ENCODE measurements at regions not wholly inside any gene's neighbourhood (a gene's known extent, or its start where the extent isn't known, plus 50 kb on each side); places are given as distances from the start of the nearest gene placed in this dataset.
"Not testable (repeated sequence)": the region's sequence is repeated elsewhere in the genome, so short reads cannot be mapped to it uniquely, and the experiment has no call there.

- TF ChIP-seq, protein P1, sequence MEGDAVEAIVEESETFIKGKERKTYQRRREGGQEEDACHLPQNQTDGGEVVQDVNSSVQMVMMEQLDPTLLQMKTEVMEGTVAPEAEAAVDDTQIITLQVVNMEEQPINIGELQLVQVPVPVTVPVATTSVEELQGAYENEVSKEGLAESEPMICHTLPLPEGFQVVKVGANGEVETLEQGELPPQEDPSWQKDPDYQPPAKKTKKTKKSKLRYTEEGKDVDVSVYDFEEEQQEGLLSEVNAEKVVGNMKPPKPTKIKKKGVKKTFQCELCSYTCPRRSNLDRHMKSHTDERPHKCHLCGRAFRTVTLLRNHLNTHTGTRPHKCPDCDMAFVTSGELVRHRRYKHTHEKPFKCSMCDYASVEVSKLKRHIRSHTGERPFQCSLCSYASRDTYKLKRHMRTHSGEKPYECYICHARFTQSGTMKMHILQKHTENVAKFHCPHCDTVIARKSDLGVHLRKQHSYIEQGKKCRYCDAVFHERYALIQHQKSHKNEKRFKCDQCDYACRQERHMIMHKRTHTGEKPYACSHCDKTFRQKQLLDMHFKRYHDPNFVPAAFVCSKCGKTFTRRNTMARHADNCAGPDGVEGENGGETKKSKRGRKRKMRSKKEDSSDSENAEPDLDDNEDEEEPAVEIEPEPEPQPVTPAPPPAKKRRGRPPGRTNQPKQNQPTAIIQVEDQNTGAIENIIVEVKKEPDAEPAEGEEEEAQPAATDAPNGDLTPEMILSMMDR (IDR thresholded peaks at IDR 0.05; ENCODE audit: control extremely low read depth, extremely low read depth, low read depth, missing control alignments) = no peak
- CTCF ChIA-PET = interaction anchor here (0.8 to 1.8 kb wide), 3 partner anchors 9 to 175 kb away, joined by 3 to 5 read pairs (median 3); no protein-coding TSS in a partner anchor
- no peak for DNase-seq (ENCODE audit: extremely low spot score)
- POLR2A ChIA-PET = no interaction called here
Observed at GRCh38 chr5:116772152-116772501, 197.5 kb upstream of the SEMA6A start.

- CTCF ChIA-PET = interaction anchor here (1.1 to 1.2 kb wide), 2 partner anchors 89 to 176 kb away, joined by 3 read pairs; no protein-coding TSS in a partner anchor
- TF ChIP-seq, protein P1 (IDR thresholded peaks at IDR 0.05; ENCODE audit: control extremely low read depth, extremely low read depth, low read depth, missing control alignments) = no peak
- no peak for DNase-seq (ENCODE audit: extremely low spot score)
- POLR2A ChIA-PET = no interaction called here
Observed at GRCh38 chr5:116771466-116772151, 197.0 kb upstream of the SEMA6A start.

DNA sequence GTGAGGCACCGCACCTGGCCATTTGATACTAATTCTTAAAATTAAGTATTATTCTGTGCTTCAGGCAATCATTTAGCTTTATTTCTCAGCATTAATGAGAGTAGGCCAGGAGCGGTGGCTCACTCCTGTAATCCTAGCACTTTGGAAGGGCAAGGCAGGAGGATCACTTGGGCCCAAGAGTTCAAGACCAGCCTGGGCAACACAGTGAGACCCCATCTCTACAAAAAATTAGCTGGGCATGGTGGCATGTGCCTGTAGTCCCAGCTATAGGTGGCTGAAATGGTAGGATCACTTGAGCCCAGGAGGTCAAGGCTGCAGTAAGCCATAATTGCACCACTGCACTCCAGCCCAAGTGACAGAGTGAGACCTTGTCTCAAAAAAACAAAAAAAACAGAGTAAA is 195.3 kb upstream of the SEMA6A start:
- POLR2A ChIA-PET, CTCF ChIA-PET: not testable (repeated sequence)

GRCh38 chr5:116769470-116769869 is 194.8 kb upstream of the SEMA6A start:
- CTCF ChIA-PET = no interaction called here
- TF ChIP-seq, protein P1 (IDR thresholded peaks at IDR 0.05; ENCODE audit: control extremely low read depth, extremely low read depth, low read depth, missing control alignments) = no peak
- POLR2A ChIA-PET = no interaction called here
- DNase-seq (ENCODE audit: extremely low spot score) = no peak

More for the DNA sequence above, 195.3 kb upstream of the SEMA6A start:
- not testable (repeated sequence) for DNase-seq (ENCODE audit: extremely low spot score)

DNA sequence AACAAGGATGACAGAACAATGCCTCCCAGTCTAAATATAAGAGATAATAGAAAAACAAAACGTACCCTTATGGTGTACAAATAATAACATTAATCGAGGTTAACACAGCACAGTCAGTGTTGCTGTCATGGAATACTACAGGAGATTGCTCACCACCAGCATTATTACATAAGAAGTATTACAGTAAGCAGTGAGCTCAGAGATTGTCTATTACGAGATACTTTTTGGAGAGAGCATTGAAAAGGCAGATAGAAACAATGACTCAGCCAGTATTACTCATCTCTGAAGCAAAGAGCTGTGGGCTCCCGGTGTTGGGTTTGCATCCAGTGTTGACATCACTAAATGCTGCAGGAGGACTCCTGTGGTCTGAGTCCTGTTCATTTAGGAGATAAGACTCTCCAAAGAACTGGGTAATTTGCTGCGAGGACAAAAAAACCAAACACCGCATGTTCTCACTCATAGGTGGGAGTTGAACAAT is 191.9 kb upstream of the SEMA6A start:
- POLR2A ChIA-PET = no interaction called here
- CTCF ChIA-PET = no interaction called here
- TF ChIP-seq, protein P1 (IDR thresholded peaks at IDR 0.05; ENCODE audit: control extremely low read depth, extremely low read depth, low read depth, missing control alignments) = no peak
- DNase-seq (ENCODE audit: extremely low spot score) = peak; percentile 66

- no peak for DNase-seq (ENCODE audit: extremely low spot score)
- TF ChIP-seq, protein P1 (IDR thresholded peaks at IDR 0.05; ENCODE audit: control extremely low read depth, extremely low read depth, low read depth, missing control alignments) = no peak
- CTCF ChIA-PET = interaction anchor here (1.1 to 1.5 kb wide), 3 partner anchors 14 to 190 kb away, joined by 3 to 4 read pairs (median 3); no protein-coding TSS in a partner anchor
- POLR2A ChIA-PET = interaction anchor here (2.0 kb wide), 1 partner anchor 188 kb away, joined by 4 read pairs; no protein-coding TSS in a partner anchor
Observed at GRCh38 chr5:116765441-116765840, 190.8 kb upstream of the SEMA6A start.

- ChIA-PET POLR2A (interaction anchor here (2.0 kb wide), 1 partner anchor 188 kb away, joined by 4 read pairs; no protein-coding TSS in a partner anchor), CTCF (interaction anchor here (1.1 to 1.5 kb wide), 5 partner anchors 13 to 190 kb away, joined by 3 to 7 read pairs (median 4); no protein-coding TSS in a partner anchor)
- TF ChIP-seq, protein P1 (IDR thresholded peaks at IDR 0.05; ENCODE audit: control extremely low read depth, extremely low read depth, low read depth, missing control alignments) = no peak
- no peak for DNase-seq (ENCODE audit: extremely low spot score)
Observed at GRCh38 chr5:116764941-116765340, 190.3 kb upstream of the SEMA6A start.
